ENCODE measurements at regions not wholly inside any gene's neighbourhood (a gene's known extent, or its start where the extent isn't known, plus 50 kb on each side); places are given as distances from the start of the nearest gene placed in this dataset.

GRCh38 chr1:70685300-70686286, 274.5 kb downstream of the CTH start (continued):
- TF ChIP-seq MNT (conservative IDR thresholded peaks at IDR 0.05) (0 out of 4 replicates have a peak, but pooled peaks of 1 of the 2 experiments have one; percentile 21), ATF7 (IDR thresholded peaks at IDR 0.05) (peak; percentile 64; the same call in 1 of the 2 replicates), ATF3 (IDR thresholded peaks at IDR 0.05) (0 out of 2 replicates have a peak, but pooled peaks have one; percentile 15), ATF3 (CRISPR knock-in tag; conservative IDR thresholded peaks at IDR 0.05) (no peak), SMAD1 (IDR thresholded peaks at IDR 0.05; ENCODE audit: low read depth, low read length, partially characterized antibody) (peak; percentile 44), RFX7 (CRISPR knock-in tag; IDR thresholded peaks at IDR 0.05) (no peak), CREM (IDR thresholded peaks at IDR 0.05; ENCODE audit: low read depth) (peak; percentile 35; the same call in 1 of the 2 replicates)
- TF ChIP-seq, protein P1, sequence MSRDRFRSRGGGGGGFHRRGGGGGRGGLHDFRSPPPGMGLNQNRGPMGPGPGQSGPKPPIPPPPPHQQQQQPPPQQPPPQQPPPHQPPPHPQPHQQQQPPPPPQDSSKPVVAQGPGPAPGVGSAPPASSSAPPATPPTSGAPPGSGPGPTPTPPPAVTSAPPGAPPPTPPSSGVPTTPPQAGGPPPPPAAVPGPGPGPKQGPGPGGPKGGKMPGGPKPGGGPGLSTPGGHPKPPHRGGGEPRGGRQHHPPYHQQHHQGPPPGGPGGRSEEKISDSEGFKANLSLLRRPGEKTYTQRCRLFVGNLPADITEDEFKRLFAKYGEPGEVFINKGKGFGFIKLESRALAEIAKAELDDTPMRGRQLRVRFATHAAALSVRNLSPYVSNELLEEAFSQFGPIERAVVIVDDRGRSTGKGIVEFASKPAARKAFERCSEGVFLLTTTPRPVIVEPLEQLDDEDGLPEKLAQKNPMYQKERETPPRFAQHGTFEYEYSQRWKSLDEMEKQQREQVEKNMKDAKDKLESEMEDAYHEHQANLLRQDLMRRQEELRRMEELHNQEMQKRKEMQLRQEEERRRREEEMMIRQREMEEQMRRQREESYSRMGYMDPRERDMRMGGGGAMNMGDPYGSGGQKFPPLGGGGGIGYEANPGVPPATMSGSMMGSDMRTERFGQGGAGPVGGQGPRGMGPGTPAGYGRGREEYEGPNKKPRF (IDR thresholded peaks at IDR 0.05; ENCODE audit: low read depth, low read length): no peak
- TF ChIP-seq, protein P2, sequence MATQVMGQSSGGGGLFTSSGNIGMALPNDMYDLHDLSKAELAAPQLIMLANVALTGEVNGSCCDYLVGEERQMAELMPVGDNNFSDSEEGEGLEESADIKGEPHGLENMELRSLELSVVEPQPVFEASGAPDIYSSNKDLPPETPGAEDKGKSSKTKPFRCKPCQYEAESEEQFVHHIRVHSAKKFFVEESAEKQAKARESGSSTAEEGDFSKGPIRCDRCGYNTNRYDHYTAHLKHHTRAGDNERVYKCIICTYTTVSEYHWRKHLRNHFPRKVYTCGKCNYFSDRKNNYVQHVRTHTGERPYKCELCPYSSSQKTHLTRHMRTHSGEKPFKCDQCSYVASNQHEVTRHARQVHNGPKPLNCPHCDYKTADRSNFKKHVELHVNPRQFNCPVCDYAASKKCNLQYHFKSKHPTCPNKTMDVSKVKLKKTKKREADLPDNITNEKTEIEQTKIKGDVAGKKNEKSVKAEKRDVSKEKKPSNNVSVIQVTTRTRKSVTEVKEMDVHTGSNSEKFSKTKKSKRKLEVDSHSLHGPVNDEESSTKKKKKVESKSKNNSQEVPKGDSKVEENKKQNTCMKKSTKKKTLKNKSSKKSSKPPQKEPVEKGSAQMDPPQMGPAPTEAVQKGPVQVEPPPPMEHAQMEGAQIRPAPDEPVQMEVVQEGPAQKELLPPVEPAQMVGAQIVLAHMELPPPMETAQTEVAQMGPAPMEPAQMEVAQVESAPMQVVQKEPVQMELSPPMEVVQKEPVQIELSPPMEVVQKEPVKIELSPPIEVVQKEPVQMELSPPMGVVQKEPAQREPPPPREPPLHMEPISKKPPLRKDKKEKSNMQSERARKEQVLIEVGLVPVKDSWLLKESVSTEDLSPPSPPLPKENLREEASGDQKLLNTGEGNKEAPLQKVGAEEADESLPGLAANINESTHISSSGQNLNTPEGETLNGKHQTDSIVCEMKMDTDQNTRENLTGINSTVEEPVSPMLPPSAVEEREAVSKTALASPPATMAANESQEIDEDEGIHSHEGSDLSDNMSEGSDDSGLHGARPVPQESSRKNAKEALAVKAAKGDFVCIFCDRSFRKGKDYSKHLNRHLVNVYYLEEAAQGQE (IDR thresholded peaks at IDR 0.05; ENCODE audit: borderline replicate concordance): peak; percentile 67; the same call in 1 of the 2 replicates
- TF ChIP-seq, protein P2 (CRISPR knock-in tag; IDR thresholded peaks at IDR 0.05; ENCODE audit: low read depth): no peak
- TF ChIP-seq, protein P3, sequence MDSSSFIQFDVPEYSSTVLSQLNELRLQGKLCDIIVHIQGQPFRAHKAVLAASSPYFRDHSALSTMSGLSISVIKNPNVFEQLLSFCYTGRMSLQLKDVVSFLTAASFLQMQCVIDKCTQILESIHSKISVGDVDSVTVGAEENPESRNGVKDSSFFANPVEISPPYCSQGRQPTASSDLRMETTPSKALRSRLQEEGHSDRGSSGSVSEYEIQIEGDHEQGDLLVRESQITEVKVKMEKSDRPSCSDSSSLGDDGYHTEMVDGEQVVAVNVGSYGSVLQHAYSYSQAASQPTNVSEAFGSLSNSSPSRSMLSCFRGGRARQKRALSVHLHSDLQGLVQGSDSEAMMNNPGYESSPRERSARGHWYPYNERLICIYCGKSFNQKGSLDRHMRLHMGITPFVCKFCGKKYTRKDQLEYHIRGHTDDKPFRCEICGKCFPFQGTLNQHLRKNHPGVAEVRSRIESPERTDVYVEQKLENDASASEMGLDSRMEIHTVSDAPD (CRISPR knock-in tag; IDR thresholded peaks at IDR 0.05): no peak

Data from K562 (cell line).